ENCODE measurements at regions not wholly inside any gene's neighbourhood (a gene's known extent, or its start where the extent isn't known, plus 50 kb on each side); places are given as distances from the start of the nearest gene placed in this dataset.

DNA sequence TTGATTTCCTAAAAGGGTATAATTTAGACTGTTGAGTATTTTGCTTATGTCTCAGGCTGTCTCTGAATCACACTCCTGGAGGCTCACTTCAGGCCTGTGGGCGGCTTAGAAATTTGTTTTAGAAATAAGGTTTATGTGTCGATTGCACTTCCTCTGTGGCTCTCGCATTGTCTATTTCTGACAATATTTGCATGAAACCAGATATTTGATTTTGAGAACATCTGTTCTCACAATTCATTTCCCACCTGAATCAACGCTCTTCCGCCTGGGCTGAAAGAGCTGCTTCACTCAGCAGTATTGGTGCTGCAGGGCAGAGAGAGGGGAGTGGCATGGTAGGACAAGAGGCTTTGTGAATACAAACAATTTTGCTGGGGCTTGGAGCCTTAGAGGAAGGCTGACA, 262.0 kb downstream of the ADRA2A start:
- DNase-seq = peak in 1 of 56 donors; percentile 4

- DNase-seq = no peak
These were observed 268.0 kb downstream of the ADRA2A start for GRCh38 chr10:111344804-111345203.

GRCh38 chr10:111347386-111348013, 270.7 kb downstream of the ADRA2A start:
- DNase-seq = no peak

DNA sequence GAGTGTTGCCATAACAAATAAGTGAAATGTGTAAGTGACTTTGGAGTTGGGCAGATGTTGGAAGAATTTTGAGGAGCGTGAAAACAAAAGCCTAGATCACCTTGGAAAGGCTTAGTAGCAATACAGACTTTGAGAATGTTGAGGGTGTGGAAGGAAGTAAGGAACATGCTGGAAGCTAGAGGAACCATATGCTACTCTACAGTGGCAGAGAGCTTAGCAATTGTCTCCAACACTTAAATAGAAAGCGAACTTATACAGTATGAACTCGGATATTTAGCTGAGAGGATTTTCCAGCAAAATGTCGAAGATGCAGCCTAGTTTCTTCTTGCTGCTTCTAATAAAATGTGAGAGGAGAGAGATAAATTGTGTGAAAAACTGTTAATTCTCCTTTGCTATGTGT, 271.2 kb downstream of the ADRA2A start:
- DNase-seq = no peak

- DNase-seq = no peak
These were observed 278.0 kb downstream of the ADRA2A start for GRCh38 chr10:111354859-111355258.

DNA sequence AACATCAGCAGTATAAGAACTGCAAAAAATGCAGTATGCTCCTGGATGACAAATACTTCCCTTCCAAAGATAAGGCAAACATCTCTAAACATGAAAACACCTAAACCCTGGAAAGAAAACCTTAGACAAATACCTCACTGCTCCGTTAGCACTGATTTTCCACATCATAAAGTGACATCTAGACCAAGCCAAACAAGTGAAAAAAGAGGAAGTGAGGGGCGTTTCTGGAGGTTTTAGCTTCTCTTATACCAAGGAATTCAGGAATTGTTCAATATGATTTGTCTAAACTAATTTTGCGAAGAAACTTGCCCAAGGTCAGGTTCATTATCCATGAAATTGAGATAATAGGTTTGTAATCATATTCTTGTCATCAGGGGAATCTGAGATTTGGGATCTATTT, 279.7 kb downstream of the ADRA2A start:
- DNase-seq = no peak

DNA sequence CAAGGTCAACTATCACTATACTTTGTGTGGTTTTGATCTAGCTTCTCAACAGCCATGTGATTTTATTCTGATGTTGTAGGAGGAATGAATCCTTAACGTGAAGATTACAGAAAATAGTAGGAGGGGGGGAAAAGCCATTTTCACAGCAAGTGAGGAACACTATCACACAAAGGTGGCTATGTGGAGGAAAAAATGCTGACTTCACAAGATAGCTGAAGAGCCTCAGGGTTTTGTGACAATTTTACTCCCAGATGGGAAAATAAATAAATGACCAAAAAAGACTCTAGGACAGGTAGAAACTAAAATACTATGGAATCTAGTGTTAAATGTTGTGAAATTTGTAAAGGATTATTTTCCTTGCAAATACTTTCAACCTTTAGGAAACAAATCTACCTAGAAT, 281.0 kb downstream of the ADRA2A start:
- no peak for DNase-seq

GRCh38 chr10:111360260-111360925, 283.6 kb downstream of the ADRA2A start:
- peak in 6 of 56 donors; percentile 10 to 35 (median 14) for DNase-seq

GRCh38 chr10:111367531-111367930, 290.7 kb downstream of the ADRA2A start:
- DNase-seq = no peak

GRCh38 chr10:111370101-111370500, 293.3 kb downstream of the ADRA2A start:
- DNase-seq = no peak

DNA sequence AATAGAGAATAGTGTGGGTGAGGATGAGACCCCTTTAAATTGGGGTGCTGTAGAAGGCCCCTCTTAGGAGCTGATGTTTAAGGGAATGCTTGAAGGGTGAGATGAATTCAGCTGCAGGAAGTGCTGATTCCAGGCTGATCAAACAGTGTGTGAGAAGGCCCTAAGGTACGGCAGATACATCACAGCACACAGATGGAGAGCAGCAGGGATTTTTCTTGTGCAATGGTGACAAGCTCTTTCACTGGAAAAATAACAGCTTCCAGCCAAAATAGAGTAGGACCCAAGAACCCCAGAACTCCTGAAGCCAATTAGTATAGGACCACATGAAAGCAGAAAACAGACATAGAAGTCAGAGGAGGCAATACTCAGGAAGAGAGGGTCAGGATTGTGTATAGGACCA, 296.9 kb downstream of the ADRA2A start:
- no peak for DNase-seq

DNA sequence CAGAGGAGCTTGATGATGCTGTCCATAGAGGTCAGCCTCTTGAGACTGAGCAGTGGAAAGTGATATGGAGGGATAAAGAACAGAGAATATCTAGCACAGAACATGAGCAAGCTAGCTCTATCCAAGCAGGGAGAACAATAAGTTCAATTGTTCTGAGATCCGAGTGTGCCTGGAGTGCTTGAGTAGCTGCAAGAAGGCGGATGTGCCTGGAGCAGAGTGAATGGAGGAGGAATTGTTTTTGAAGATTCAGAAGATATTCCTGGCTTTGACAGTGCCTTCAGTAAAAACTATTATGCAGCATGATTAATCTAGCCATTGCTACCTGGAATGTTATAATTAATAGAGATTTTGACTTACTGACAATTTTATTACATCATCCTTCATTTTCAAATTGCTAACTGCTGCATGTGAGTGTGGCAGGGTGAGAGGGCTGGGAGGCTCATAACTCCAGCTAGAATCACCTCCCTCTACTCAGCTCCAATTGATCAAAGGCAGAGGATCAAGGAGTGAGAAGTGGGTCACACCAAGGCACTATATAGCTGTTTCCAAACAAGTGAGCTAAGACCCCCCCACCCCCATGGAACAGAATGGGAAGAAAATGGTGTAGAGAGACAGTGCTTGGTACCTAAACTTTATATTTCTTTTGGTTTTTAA, 302.8 kb downstream of the ADRA2A start:
- peak in 3 of 56 donors; percentile 2 to 10 (median 5) for DNase-seq

GRCh38 chr10:111384556-111384955, 307.7 kb downstream of the ADRA2A start:
- DNase-seq = no peak

DNA sequence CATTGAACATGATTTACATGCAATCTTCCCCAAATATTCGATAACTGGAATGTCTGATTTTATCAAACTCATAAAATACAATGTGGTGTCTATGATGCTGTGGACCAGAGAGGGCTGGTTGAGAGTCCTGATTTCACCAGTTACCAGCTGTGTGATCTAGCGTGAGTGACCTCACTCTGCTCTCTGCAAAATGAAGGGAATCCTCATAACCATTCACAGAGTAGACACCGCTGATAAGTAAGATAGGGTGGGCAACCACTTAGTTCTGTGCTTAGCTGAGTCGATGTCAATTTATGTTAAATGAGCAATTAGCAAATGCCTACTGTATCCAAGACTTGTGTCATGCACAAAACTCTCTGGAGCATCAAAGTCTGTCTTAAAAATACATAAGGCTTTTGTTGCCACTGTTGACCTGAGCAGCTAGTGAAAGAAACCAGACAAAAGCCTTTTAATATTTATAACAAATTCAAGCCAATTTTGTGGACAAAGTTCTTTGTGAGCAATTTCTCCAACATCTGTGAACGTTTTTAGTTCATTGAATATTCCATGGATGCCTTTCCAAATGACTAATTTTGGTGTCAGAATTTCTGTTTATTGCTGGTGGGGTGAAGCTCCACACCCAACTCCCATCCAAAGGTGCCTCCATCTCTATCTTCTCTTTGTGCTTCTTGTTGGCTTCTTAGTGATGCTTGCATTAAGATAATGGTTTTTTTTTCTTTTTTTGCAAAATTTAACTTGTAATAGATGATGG, 314.2 kb downstream of the ADRA2A start:
- DNase-seq = no peak

DNA sequence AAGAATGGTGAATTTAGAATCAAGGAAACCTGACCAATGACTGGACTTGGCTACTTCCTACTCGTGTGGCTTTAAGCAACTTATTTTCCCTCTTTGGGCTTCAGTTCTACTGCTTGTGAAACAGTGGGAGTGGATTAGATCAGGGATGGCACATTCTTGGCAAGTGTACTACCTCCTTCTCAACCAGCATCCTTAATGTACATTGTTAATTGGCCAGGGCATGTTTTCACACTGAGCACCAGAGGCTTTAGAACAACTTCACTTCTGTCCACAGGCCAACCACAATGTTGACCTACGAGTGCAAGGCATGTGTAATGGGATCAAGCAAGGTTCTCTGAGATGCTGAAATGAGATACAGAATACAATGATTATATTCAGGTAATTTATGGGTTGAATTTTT, 315.3 kb downstream of the ADRA2A start:
- no peak for DNase-seq

- DNase-seq = no peak
These were observed 316.1 kb downstream of the ADRA2A start for GRCh38 chr10:111392910-111393309.

DNA sequence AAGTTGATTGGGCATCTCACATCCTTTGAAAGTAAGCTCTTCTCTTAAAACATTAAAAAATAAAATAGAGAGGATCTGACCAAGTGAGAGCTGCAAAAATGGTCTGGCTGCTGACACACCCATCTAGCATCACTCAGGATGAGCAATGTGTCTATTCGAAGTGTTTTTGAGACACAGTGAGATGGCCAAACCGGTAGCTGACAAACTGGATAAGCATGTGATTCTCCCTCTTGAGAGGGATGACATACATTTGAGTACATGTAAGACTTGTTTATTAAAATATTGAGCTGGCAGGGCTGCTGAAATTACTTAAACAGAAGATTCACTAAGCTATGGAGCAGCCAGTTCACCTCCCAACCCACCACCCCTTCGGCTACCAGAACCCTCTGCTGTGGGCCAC, 333.9 kb downstream of the ADRA2A start:
- no peak for DNase-seq

DNA sequence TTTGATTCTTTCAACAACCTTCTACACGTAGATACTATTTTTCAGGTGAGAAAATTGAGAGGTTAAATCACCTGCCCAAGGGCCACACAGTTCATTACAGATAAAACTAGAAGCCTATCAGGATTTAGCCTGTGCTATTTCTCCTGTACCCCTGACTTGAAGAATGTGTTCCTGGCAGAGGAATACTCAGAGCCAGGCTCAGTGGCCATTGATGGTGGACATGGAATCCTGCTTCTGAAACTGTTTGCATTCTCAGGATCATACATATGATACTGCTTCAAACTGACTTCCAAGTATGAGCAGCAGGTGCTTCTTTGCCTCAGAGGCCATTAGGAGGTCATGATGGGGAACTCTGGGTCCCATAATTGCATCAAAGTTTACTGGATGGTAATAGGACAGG, 348.6 kb downstream of the ADRA2A start:
- no peak for DNase-seq

- no peak for DNase-seq
These were observed 352.6 kb downstream of the ADRA2A start for GRCh38 chr10:111429288-111430028.

DNA sequence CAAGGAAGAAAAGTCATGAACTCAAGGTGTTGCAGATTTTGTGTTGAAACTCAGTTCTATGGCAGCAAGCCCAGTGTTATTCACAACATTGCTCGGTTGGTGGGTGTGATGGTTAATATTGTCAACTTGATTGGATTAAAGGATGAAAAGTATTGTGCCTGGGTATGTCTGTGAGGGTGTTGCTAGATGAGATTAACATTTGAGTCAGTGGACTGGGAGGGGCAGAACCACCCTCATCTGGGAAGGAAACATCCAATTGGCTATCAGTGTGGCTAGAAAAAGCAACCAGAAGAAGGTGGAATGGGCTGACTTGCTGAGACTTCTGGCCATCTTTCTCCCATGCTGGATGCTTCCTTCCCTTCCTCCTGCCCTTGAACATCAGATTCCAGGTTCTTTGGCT, 353.2 kb downstream of the ADRA2A start:
- DNase-seq = no peak

- no peak for DNase-seq
These were observed 355.8 kb downstream of the ADRA2A start for GRCh38 chr10:111432588-111432987.
